H1 (cell line): ENCODE measurements at regions not wholly inside any gene's neighbourhood (a gene's known extent, or its start where the extent isn't known, plus 50 kb on each side); places are given as distances from the start of the nearest gene placed in this dataset.
A peak's percentile ranks its signal among the peaks of the same experiment; 100 is the strongest.

Experiments used
- CTCF ChIA-PET: fragments of 300-600 bp; sonication (Branson Sonifier 250); formaldehyde crosslinking; loops from one replicate; lab custom pipeline; 2021; ENCODE audit not compliant: partially characterized antibody; lab: Charles Lee
- POLR2A ChIA-PET: fragments of 300-600 bp; sonication (Branson Sonifier 250); formaldehyde crosslinking; loops from one replicate; lab custom pipeline; 2021; ENCODE audit warnings: inconsistent platforms; ENCODE audit not compliant: partially characterized antibody; lab: Charles Lee
- DNase-seq, 2 experiments: peaks; one replicate each; pipeline versions ENCODE4 v3.0.0 to v3.0.0-alpha.2; 2010 to 2022; ENCODE audit warnings: low spot score in 2 of 2, low read depth in 1 of 2, mixed read lengths in 1 of 2
- FAIRE-seq: peaks from 2 replicates; lab custom pipeline; 2011; peaks lifted over from hg19 to GRCh38; lab: Jason Lieb, UNC
- H2AFZ ChIP-seq: 2 replicates; pipeline ENCODE4 v1.8.1; 2012; ENCODE audit warnings: low read length, inconsistent platforms
- H2AK5ac ChIP-seq: 2 replicates; pipeline ENCODE4 v1.6.1; 2013; ENCODE audit warnings: low read depth, low read length
- H2BK120ac ChIP-seq: replicated peaks from 2 replicates; pipeline ENCODE3; 2013; ENCODE audit warnings: low read depth, low read length, inconsistent platforms
- H2BK12ac ChIP-seq: 2 replicates; pipeline ENCODE4 v1.6.1; 2013; ENCODE audit warnings: low read depth, low read length
- H2BK15ac ChIP-seq: 2 replicates; pipeline ENCODE4 v1.6.1; 2013; ENCODE audit warnings: low read length
- H2BK20ac ChIP-seq: 2 replicates; pipeline ENCODE4 v1.6.1; 2013; ENCODE audit warnings: low read length
- H2BK5ac ChIP-seq: 2 replicates; pipeline ENCODE4 v1.6.1; 2013; ENCODE audit warnings: low read depth, low read length
- H3K14ac ChIP-seq: 2 replicates; pipeline ENCODE4 v1.6.1; 2013; ENCODE audit warnings: inconsistent platforms; ENCODE audit not compliant: insufficient read length
- H3K18ac ChIP-seq: 2 replicates; pipeline ENCODE4 v1.6.1; 2013; ENCODE audit warnings: low read length; ENCODE audit errors: extremely low read depth
- H3K23ac ChIP-seq: 2 replicates; pipeline ENCODE4 v1.6.1; 2013; ENCODE audit warnings: inconsistent platforms; ENCODE audit not compliant: insufficient read length
- H3K23me2 ChIP-seq: 2 replicates; pipeline ENCODE4 v1.6.1; 2013; ENCODE audit warnings: low read depth, low read length
- H3K27ac ChIP-seq: 2 replicates; pipeline ENCODE4 v1.6.1; 2011; ENCODE audit warnings: low read depth, low read length, inconsistent platforms
- H3K27me3 ChIP-seq, 4 experiments: replicated peaks in 1 of 4; 1 replicate in 1 of 4; 2 replicates in 3 of 4; pipeline versions ENCODE4 v1.6.1 to v1.8.1; 2011 to 2013; ENCODE audit warnings: low read length in 3 of 4, mild to moderate bottlenecking in 3 of 4, inconsistent platforms in 2 of 4, mixed read lengths in 2 of 4, moderate library complexity in 1 of 4; ENCODE audit not compliant: control insufficient read depth in 3 of 4, insufficient read depth in 3 of 4; ENCODE audit errors: extremely low read depth in 1 of 4
- H3K36me3 ChIP-seq, 4 experiments: 2 replicates each; pipeline versions ENCODE4 v1.6.1 to v1.8.1; 2011 to 2013; ENCODE audit warnings: mild to moderate bottlenecking in 4 of 4, low read length in 3 of 4, moderate library complexity in 2 of 4, control low read depth in 1 of 4, inconsistent platforms in 1 of 4; ENCODE audit not compliant: insufficient read depth in 4 of 4, control insufficient read depth in 2 of 4
- H3K4ac ChIP-seq: replicated peaks from 2 replicates; pipeline ENCODE3; 2013; ENCODE audit warnings: low read length, low read depth, mixed read lengths, inconsistent platforms; ENCODE audit not compliant: insufficient read length
- H3K4me1 ChIP-seq, 4 experiments: replicated peaks in 1 of 4; 1 replicate in 1 of 4; 2 replicates in 3 of 4; pipeline versions ENCODE4 v1.6.1 to v1.8.1; 2011 to 2013; ENCODE audit warnings: low read length in 3 of 4, inconsistent platforms in 2 of 4, mixed read lengths in 1 of 4; ENCODE audit not compliant: insufficient read depth in 4 of 4, control insufficient read depth in 3 of 4
- H3K4me2 ChIP-seq, 2 experiments: 2 replicates each; pipeline versions ENCODE4 v1.6.1 to v1.8.1; 2011 to 2013; ENCODE audit warnings: low read depth in 2 of 2, low read length in 2 of 2, control low read depth in 1 of 2, inconsistent platforms in 1 of 2, mild to moderate bottlenecking in 1 of 2; ENCODE audit not compliant: insufficient read depth in 1 of 2
- H3K4me3 ChIP-seq, 4 experiments: fragments of 200-600, 300-600 bp in 1 of 4; sonication (generic), shearing (Covaris generic), sonication (Bioruptor Twin) in 1 of 4; 2 replicates each; pipeline versions ENCODE4 v1.5.1 to v1.8.1; 2011 to 2016; ENCODE audit warnings: low read length in 4 of 4, low read depth in 3 of 4, control low read depth in 2 of 4, inconsistent platforms in 2 of 4, mild to moderate bottlenecking in 2 of 4, mixed read lengths in 1 of 4, moderate library complexity in 1 of 4; ENCODE audit not compliant: insufficient read depth in 2 of 4; ENCODE audit errors: extremely low read depth in 1 of 4
- H3K56ac ChIP-seq: replicated peaks from 2 replicates; pipeline ENCODE3; 2013; ENCODE audit warnings: low read depth, mild to moderate bottlenecking, mixed read lengths, low read length, inconsistent platforms; ENCODE audit not compliant: insufficient read length
- H3K79me1 ChIP-seq: 2 replicates; pipeline ENCODE4 v1.6.1; 2013; ENCODE audit warnings: low read depth, low read length, control low read depth
- H3K79me2 ChIP-seq, 2 experiments: 2 replicates each; pipeline versions ENCODE4 v1.6.1 to v1.8.1; 2012 to 2013; ENCODE audit warnings: low read length in 2 of 2, mild to moderate bottlenecking in 2 of 2, inconsistent platforms in 1 of 2; ENCODE audit not compliant: insufficient read depth in 2 of 2, control insufficient read depth in 1 of 2
- H3K9ac ChIP-seq, 4 experiments: replicated peaks in 1 of 4; 1 replicate in 1 of 4; 2 replicates in 3 of 4; pipeline versions ENCODE4 v1.6.1 to v1.8.1; 2011 to 2013; ENCODE audit warnings: low read depth in 3 of 4, low read length in 3 of 4, control low read depth in 2 of 4, mild to moderate bottlenecking in 2 of 4, moderate library complexity in 2 of 4, inconsistent platforms in 1 of 4; ENCODE audit errors: extremely low read depth in 1 of 4
- H3K9me3 ChIP-seq, 2 experiments: 2 replicates each; pipeline versions ENCODE4 v1.6.1 to v1.8.1; 2012 to 2013; ENCODE audit warnings: mild to moderate bottlenecking in 2 of 2, moderate library complexity in 2 of 2, control low read depth in 1 of 2, inconsistent platforms in 1 of 2, low read depth in 1 of 2, low read length in 1 of 2, mixed read lengths in 1 of 2; ENCODE audit not compliant: insufficient read depth in 2 of 2
- H4K20me1 ChIP-seq, 2 experiments: replicated peaks in 1 of 2; 2 replicates each; pipeline versions ENCODE3 to v1.8.1; 2011 to 2013; ENCODE audit warnings: inconsistent platforms in 2 of 2, low read length in 2 of 2, mild to moderate bottlenecking in 1 of 2; ENCODE audit not compliant: insufficient read depth in 2 of 2, control insufficient read depth in 1 of 2
- H4K5ac ChIP-seq: 2 replicates; pipeline ENCODE4 v1.6.1; 2013; ENCODE audit warnings: low read length, low read depth, mixed read lengths, inconsistent platforms; ENCODE audit not compliant: insufficient read length
- H4K8ac ChIP-seq: 2 replicates; pipeline ENCODE4 v1.8.0; 2013; ENCODE audit warnings: mild to moderate bottlenecking, moderate library complexity, low read length, inconsistent platforms; ENCODE audit not compliant: insufficient read depth; ENCODE audit errors: extremely low read depth
- H4K91ac ChIP-seq: replicated peaks from 2 replicates; pipeline ENCODE3; 2013; ENCODE audit warnings: low read length, mixed read lengths, inconsistent platforms; ENCODE audit not compliant: insufficient read length
- E2F6 ChIP-seq: IDR thresholded peaks from 2 replicates; pipeline ENCODE4 v1.6.1; 2012; ENCODE audit warnings: inconsistent platforms
- NRF1 ChIP-seq: IDR thresholded peaks from 2 replicates; pipeline ENCODE4 v1.6.1; 2011; ENCODE audit warnings: mild to moderate bottlenecking, low read depth, low read length, improper control_type of control experiment
- YY1 ChIP-seq: IDR thresholded peaks from 2 replicates; pipeline ENCODE4 v1.6.1; 2011; ENCODE audit warnings: low read depth, mild to moderate bottlenecking, low read length
- WGBS, 2 experiments: shearing (Covaris generic) in 1 of 2; methylation state at CpG; one replicate each; pipeline versions ENCODE4 v1.1.6 to v1.1.7; 2013 to 2015; ENCODE audit warnings: low lambda C conversion rate in 2 of 2, mixed read lengths in 2 of 2, inconsistent platforms in 1 of 2, low coverage in 1 of 2, missing lambda C conversion rate in 1 of 2; ENCODE audit not compliant: insufficient replicate concordance in 2 of 2, insufficient coverage in 1 of 2, insufficient read length in 1 of 2; ENCODE audit errors: extremely low coverage in 1 of 2, missing lambda C conversion rate in 1 of 2; 5-methylcytosine and 5-hydroxymethylcytosine counted together
- TF ChIP-seq, protein P1 (sequence below): IDR thresholded peaks from 2 replicates; pipeline ENCODE4 v1.6.1; 2012; ENCODE audit warnings: inconsistent platforms

GRCh38 chr9:74303945-74304344 lies 193.2 kb upstream of the RORB start:
- no peaks in the 10 kb centered on the region for H3K79me2 ChIP-seq
- H3K27me3 ChIP-seq, result no peaks in the 10 kb centered on the region
- H3K4ac ChIP-seq, result no peak overlapping the region
- H3K4me2 ChIP-seq, result peak overlapping the region in 1 of 2 experiments; percentile 23; a peak in 2 of 4 replicates
- H3K18ac ChIP-seq, result peak overlapping the region; percentile 91
- no peaks in the 10 kb centered on the region for H3K36me3 ChIP-seq
- H2BK5ac ChIP-seq, result peak overlapping the region; percentile 62; the same call in 1 of the 2 replicates
- H3K14ac ChIP-seq, result no peak overlapping the region
- H2BK12ac ChIP-seq, result peak overlapping the region; percentile 56
- H4K8ac ChIP-seq, result no peak overlapping the region
- peak overlapping the region; percentile 84; the same call in 1 of the 2 replicates for H2BK20ac ChIP-seq
- H2BK15ac ChIP-seq, result no peak overlapping the region
- no peak for DNase-seq
- no peak overlapping the region for H3K56ac ChIP-seq
- H3K4me3 ChIP-seq, result no peak overlapping the region
- peak overlapping the region; percentile 63 for H4K91ac ChIP-seq
- H3K23me2 ChIP-seq, result no peaks in the 10 kb centered on the region
- no peak overlapping the region; the same call in 1 of the 2 replicates for H2AK5ac ChIP-seq
- no peaks in the 10 kb centered on the region for H3K79me1 ChIP-seq
- peak overlapping the region; percentile 34 for H4K5ac ChIP-seq
- H4K20me1 ChIP-seq, result no peaks in the 10 kb centered on the region
- POLR2A ChIA-PET, result no interaction called here
- CTCF ChIA-PET, result interaction anchor here (1.5 kb wide), 1 partner anchor 20 kb away, joined by 3 read pairs; no protein-coding TSS in a partner anchor
- H2AFZ ChIP-seq, result no peak overlapping the region
- H3K9me3 ChIP-seq, result no peaks in the 10 kb centered on the region
- no peak overlapping the region for H3K23ac ChIP-seq
- FAIRE-seq, result no peak
- no peak overlapping the region for H3K9ac ChIP-seq
- H2BK120ac ChIP-seq, result peak overlapping the region; percentile 73
- 84% methylated on average over 6 of the region's 6 CpGs; no CpG with 5 or more reads in 1 of the 2 experiments for WGBS, 2 experiments
- H3K4me1 ChIP-seq, result peaks cover 0 to 16% (median 2%) of the 10 kb centered on the region in 4 experiments; a peak in 4 of 7 replicates
- TF ChIP-seq YY1, result no peak
- TF ChIP-seq E2F6, result peak; percentile 52
- TF ChIP-seq NRF1, result no peak
- TF ChIP-seq, protein P1, sequence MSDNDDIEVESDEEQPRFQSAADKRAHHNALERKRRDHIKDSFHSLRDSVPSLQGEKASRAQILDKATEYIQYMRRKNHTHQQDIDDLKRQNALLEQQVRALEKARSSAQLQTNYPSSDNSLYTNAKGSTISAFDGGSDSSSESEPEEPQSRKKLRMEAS, result 0 out of 2 replicates have a peak, but pooled peaks have one; percentile 35
- 0 out of 2 replicates have a peak overlapping the region, but pooled peaks have one; percentile 43 for H3K27ac ChIP-seq
